Fibroblast of pulmonary artery (primary cell): ENCODE measurements at regions not wholly inside any gene's neighbourhood (a gene's known extent, or its start where the extent isn't known, plus 50 kb on each side); places are given as distances from the start of the nearest gene placed in this dataset.
"Not testable (repeated sequence)": the region's sequence is repeated elsewhere in the genome, so short reads cannot be mapped to it uniquely, and the experiment has no call there.

ENCODE experiments used
- DNase-seq: peaks from one replicate; pipeline ENCODE4 v3.0.0-alpha.2; 2010; ENCODE audit warnings: low read depth
- H3K4me3 ChIP-seq: replicated peaks from 2 replicates; pipeline ENCODE4 v1.5.1; 2011; ENCODE audit warnings: low read depth, mild to moderate bottlenecking, control low read depth, low read length, moderate library complexity
- TF ChIP-seq, protein P1 (sequence below): IDR thresholded peaks from 2 replicates; pipeline ENCODE4 v1.5.1; 2011; ENCODE audit warnings: mild to moderate bottlenecking, control low read depth, low read length, inconsistent platforms; ENCODE audit errors: missing control alignments

DNA sequence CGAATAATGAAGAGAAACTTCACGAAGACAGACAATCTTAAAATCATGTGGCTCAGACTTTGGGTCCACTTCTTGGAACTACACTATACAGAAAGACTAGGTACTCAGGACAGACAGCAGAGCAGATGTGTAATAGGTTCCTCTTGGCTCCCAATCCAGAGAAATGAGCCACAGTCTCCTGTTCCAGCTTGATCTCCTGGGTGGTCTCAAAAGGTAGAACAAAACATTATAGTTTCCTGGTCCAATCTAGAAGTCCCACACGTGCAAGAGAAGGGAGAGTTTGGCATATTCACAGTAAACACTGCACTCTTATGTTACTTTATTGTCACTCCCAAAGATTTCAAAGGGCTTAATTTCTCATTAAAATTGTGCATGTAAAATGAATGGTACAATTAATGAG lies 134.5 kb upstream of the FIBIN start:
- DNase-seq = no peak
- TF ChIP-seq, protein P1, sequence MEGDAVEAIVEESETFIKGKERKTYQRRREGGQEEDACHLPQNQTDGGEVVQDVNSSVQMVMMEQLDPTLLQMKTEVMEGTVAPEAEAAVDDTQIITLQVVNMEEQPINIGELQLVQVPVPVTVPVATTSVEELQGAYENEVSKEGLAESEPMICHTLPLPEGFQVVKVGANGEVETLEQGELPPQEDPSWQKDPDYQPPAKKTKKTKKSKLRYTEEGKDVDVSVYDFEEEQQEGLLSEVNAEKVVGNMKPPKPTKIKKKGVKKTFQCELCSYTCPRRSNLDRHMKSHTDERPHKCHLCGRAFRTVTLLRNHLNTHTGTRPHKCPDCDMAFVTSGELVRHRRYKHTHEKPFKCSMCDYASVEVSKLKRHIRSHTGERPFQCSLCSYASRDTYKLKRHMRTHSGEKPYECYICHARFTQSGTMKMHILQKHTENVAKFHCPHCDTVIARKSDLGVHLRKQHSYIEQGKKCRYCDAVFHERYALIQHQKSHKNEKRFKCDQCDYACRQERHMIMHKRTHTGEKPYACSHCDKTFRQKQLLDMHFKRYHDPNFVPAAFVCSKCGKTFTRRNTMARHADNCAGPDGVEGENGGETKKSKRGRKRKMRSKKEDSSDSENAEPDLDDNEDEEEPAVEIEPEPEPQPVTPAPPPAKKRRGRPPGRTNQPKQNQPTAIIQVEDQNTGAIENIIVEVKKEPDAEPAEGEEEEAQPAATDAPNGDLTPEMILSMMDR = no peak
- no peak overlapping the region for H3K4me3 ChIP-seq

DNA sequence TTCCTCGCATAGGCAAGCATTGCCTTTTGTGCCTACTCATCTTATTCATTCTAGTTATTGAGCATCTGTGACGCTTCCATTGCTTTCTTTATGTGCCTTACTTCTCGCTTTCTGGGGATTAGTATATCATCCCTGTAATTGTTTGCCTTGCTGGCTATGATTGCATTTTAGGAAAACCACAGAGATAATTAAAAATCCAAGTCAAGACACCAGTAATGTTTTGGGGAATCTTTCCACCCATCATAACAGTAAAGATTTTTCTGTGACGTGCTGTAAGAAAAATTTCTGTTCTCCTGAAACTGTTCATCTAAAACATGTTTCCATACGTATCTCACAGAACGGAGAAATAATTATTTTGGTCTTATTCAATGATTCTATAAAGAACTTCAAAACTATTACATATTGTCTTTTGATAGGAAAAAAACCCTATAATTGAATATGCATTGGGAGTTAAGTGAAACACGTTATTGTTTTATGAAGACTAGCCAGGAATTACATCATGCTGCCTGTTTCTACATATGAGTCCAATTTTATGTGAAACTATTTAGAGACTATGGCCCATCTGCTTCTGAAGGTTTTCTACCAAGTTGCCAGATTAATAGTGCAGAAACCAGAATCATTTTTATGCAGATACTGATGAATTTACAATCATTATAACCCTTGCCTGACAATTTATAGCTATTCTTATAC lies 133.7 kb upstream of the FIBIN start:
- DNase-seq = no peak
- TF ChIP-seq, protein P1 = no peak
- no peak overlapping the region for H3K4me3 ChIP-seq

DNA sequence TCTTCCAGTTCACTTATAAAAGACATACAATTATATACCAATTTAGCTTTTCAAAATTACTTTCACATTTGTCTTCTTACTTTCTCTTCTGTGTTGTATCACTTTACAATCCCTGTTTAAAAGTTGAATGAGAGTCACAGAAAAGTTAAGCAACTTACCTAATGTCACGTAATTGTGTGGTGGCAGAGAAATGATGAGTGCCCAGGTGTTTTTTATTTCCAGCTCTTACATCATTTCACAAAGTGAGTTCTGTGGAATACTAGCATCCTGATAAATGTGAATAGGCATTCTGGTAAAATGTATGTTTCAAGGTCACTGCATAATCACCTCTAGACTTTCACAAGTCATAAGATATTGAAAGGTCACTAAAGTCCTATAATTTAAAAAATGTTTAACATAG lies 133.0 kb upstream of the FIBIN start:
- DNase-seq = no peak
- TF ChIP-seq, protein P1 = no peak

DNA sequence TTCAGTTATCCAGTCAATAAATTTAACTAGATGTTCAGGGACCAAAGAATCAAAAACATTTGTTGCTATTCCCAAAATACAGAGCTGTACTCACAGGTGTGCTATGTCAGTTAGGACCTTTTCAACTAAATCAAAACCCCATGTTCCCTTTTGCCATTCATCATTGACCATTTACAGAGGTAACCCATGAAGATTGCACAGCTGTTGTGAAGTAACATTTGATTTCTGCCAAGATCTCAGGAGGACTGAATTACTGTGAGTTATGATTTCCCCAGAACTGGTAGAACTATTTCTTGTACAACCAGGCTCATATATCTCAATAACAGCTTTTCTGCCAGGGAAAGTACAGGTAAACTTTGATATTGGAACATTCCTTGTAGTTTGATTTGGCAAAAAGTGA lies 131.1 kb upstream of the FIBIN start:
- no peak overlapping the region for H3K4me3 ChIP-seq
- no peak for DNase-seq
- TF ChIP-seq, protein P1 = no peak

More for the DNA sequence above, 133.0 kb upstream of the FIBIN start:
- no peak overlapping the region for H3K4me3 ChIP-seq

DNA sequence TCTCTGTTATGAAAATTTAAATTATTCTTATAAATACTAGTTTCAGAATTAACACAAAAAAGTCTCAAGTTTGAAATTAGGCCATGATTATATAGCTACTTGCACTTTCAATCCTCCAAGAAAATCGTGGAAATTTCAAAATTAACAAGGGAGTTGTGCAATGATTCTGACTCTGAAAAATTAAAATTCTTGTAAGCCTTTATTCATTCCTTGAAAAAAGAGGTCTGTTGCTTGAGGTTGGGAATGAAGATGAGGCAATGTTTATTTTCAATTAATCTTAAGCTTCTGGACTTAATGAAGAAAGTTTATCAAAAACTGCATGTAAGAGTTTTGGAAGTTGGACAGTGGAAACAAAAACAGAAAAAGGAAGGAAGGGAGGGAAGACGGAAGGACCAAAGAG lies 128.2 kb upstream of the FIBIN start:
- no peak overlapping the region for H3K4me3 ChIP-seq
- no peak for DNase-seq
- TF ChIP-seq, protein P1 = no peak

DNA sequence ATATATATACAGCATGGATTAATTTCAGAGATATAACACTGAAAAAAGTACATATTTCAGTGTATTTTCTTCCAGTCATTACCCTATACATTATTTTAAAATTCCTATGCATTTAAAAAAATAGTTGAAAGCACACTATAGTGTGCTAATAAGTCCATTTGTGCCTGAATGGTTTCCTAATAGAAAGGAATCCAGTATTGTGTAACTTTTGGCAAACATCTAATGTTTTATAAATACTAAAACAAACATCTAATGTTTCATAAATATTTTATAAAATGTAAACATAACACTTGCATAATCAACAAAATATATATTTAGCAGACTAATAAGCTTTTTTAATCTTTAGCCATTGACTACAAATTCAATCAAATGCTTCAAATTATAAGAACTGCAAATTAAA lies 126.6 kb upstream of the FIBIN start:
- TF ChIP-seq, protein P1 = no peak
- peak; percentile 61 for DNase-seq
- H3K4me3 ChIP-seq = no peak overlapping the region

DNA sequence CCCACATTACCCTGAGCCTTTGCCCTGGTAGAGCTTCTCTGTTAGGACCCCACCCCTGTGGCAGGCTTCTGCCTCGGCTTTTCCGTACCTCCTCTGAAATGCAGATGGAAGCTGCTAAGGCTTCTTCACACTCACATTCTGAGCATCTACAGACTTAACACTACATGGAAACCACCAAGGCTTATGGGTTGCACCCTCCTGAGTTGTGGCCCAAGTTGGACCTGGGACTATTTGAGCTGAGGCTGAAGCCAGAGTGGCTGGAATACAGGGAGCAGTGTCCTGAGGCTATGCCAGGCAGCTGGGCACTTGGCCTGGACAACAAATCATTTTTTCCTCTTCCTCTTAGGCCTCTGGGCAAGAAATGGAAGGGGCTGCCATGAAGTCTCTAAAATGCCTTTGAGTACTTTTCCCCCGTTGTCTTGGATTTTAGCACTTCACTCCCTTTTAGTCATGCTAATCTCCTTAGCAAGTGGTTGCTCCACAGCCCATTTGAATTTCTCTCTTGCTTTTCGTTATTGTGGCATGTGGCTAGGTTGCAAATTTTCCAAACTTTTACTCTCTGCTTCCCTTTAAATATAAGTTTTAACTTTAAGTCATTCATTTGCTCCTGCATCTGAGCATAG lies 114.8 kb upstream of the FIBIN start:
- TF ChIP-seq, protein P1 = no peak
- no peak for DNase-seq
- H3K4me3 ChIP-seq = no peak overlapping the region

DNA sequence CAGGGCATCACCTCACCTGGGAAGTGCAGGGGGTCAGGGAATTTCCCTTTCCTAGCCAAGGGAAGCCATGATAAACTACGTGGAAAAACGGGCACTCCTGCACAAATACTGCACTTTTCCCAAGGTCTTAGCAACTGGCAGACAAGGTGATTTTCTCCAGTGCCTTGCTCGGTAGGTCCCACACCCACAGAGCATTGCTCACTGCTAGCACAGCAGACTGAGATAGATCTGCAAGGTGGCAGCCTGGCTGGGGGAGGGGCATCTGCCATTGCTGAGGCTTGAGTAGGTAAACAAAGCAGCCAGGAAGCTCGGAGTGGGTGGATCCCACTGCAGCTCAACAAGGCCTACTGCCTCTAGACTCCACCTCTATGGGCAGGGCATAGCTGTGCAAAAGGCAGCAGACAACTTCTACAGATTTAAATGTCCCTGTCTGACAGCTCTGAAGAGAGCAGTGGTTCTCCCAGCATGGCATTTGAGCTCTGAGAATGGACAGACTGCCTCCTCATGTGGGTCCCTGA lies 111.5 kb upstream of the FIBIN start:
- H3K4me3 ChIP-seq, DNase-seq: not testable (repeated sequence)
